Kidney tubule cell (primary cell): ENCODE measurements at regions not wholly inside any gene's neighbourhood (a gene's known extent, or its start where the extent isn't known, plus 50 kb on each side); places are given as distances from the start of the nearest gene placed in this dataset.
"Not testable (repeated sequence)": the region's sequence is repeated elsewhere in the genome, so short reads cannot be mapped to it uniquely, and the experiment has no call there.

Experiments
- DNase-seq: peaks from one replicate; pipeline ENCODE4 v3.0.0-alpha.2; 2018; ENCODE audit warnings: low spot score

GRCh38 chr14:51578853-51579252 is 72.9 kb upstream of the FRMD6 start:
- DNase-seq: no peak

GRCh38 chr14:51581017-51581881 is 70.5 kb upstream of the FRMD6 start:
- DNase-seq: peak; percentile 66

GRCh38 chr14:51582437-51582836 is 69.3 kb upstream of the FRMD6 start:
- DNase-seq: no peak

GRCh38 chr14:51585055-51585454 is 66.7 kb upstream of the FRMD6 start:
- no peak for DNase-seq

DNA sequence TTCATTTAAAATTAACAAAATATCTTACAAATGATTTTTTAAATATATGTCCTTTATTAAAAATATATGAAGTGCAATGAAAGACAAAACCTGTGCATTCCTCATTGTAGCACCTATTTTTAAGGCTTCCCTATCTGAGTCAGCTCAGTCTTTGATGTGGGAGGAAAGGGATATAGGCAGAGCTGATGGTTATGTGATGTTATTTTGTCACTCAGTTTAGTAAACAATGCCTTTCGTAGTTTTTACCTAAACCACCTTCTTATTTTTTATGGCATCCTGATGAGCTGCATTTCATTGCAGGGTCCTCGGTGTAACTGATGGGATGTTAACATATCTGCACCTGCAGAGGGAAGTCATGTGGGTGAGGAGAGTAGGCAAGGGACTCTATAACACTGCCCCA is 58.9 kb upstream of the FRMD6 start:
- no peak for DNase-seq

GRCh38 chr14:51593397-51593796 is 58.3 kb upstream of the FRMD6 start:
- DNase-seq: peak; percentile 33

DNA sequence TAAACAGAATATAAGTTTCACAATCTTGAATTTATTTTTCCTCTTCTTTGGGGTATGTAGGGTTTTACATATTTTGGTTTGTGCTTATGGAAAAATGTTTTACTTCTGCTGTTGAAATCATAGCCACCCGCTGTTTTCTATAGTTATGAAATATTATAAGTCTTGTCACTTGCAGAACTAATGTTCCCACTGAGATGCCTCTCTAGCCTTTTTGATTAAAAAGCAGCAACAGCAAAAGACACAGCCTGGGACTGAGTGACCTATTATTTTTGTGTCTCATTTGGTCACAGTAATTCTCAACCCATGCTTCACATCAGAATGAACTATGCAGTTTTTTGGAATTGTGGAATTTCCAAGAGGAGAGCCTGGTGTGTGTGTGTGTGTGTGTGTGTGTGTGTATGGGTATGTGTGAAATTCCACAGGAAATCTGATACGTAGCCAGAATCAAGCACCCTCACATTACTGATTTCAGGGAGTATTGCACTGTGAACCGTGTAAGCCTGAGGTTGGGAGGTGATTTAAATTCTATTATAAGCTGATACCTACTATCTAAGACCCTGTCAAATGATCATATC is 55.7 kb upstream of the FRMD6 start:
- DNase-seq: peak; percentile 24

- no peak for DNase-seq
Measured at GRCh38 chr14:51596488-51597117, 55.1 kb upstream of the FRMD6 start.

- DNase-seq: peak; percentile 73
Measured at GRCh38 chr14:51597261-51598001, 54.3 kb upstream of the FRMD6 start.

DNA sequence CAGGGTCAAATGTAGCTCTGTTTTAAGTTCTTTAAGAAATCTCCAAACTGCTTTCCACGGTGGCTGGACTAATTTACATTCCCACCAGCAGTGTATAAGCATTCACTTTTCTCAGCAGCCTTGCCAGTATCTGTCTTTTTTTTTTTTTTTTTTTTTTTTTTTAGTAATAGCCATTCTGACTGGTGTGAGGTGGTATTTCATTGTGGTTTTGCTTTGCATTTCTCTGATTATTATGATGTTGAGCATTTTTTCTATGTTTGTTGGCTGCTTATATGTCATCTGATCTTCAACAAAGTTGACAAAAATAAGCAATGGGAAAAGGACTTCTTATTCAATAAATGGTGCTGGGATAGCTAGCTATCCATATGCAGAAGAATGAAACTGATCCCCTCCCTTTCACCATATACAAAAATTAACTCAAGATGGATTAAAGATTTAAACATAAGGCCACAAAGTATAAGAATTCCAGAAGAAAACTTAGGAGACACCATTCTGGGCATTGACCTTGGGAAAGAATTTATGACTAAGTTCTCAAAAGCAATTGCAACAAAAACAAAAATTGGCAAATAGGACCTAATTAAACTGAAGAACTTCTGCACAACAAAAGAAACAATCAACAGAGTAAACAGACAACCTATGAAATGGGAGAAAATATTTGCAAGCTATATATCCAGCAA is 52.6 kb upstream of the FRMD6 start:
- DNase-seq: not testable (repeated sequence)

- no peak for DNase-seq
Measured at GRCh38 chr14:51600658-51601057, 51.1 kb upstream of the FRMD6 start.
